HG03095 (cell line): ENCODE measurements at regions not wholly inside any gene's neighbourhood (a gene's known extent, or its start where the extent isn't known, plus 50 kb on each side); places are given as distances from the start of the nearest gene placed in this dataset.

Source experiments
- ATAC-seq: cut with Tn5 transposase; IDR thresholded peaks from one replicate; pipeline ENCODE4 v1.9.1; 2021; ENCODE audit warnings: moderate library complexity; ENCODE audit not compliant: unreplicated experiment

DNA sequence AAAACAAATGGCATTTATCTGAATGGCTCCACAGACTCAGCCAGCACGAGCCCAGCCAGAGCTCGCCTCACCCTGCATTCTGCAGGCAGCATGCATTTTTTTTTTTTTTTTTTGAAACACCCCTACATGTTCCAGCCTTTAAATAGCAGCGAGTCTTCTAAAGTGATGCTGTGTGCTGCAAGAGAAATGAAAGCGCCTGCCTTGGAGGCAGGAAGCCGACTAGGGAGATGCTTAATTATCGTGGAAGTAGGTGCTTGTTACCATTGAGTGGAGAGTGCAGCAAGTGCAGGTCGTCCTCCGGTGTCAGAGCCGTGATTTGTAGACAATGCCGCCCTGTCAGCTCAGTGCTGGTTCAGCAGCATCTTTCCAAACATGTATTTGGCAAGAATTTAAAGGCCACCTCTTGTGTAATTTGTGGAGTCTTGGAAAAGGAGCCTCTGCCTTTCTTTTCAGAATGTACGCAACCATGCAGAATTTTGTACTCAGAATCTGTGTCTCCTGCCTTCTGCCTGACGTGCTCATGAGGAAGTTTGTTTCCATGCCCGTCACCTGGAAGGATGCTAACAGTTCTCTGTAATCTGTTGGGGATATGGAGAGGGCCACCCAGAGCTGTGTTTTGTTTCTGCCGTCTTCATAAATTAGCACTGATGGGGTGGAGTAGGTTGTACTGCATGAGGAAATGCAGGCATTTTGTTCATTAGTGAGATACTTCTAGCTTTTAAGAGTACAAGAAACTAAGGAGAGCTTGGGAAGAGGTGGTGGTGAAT is 345.9 kb upstream of the RGS6 start:
- ATAC-seq, result no peak

GRCh38 chr14:71588028-71588427 is 344.2 kb upstream of the RGS6 start:
- no peak for ATAC-seq

GRCh38 chr14:71588576-71589215 is 343.5 kb upstream of the RGS6 start:
- ATAC-seq, result no peak

GRCh38 chr14:71589609-71590008 is 342.6 kb upstream of the RGS6 start:
- no peak for ATAC-seq

- ATAC-seq, result no peak
Observed at GRCh38 chr14:71590131-71590530, 342.1 kb upstream of the RGS6 start.

GRCh38 chr14:71591231-71591630 is 341.0 kb upstream of the RGS6 start:
- ATAC-seq, result no peak

GRCh38 chr14:71591929-71592328 is 340.3 kb upstream of the RGS6 start:
- no peak for ATAC-seq

GRCh38 chr14:71592361-71592760 is 339.9 kb upstream of the RGS6 start:
- ATAC-seq, result no peak

DNA sequence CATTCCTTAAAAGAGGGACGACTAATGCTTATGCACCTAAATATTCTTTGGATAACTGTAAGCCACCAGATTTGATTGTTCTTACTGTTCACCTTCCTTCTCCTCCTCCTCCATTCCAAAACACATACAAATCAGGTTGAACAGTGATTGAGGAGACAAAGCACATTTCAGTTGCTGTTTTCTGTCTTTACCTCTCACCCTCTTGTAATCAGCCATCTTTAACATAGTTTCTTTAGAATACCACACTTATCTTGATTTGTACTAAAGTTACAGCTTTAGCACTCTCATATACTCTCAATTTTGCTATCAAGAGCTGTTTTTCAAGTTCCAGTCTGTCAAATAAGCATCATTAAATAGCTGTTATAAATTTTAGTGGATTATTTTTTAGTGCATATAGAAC is 338.3 kb upstream of the RGS6 start:
- no peak for ATAC-seq

GRCh38 chr14:71594821-71595220 is 337.4 kb upstream of the RGS6 start:
- ATAC-seq, result no peak

DNA sequence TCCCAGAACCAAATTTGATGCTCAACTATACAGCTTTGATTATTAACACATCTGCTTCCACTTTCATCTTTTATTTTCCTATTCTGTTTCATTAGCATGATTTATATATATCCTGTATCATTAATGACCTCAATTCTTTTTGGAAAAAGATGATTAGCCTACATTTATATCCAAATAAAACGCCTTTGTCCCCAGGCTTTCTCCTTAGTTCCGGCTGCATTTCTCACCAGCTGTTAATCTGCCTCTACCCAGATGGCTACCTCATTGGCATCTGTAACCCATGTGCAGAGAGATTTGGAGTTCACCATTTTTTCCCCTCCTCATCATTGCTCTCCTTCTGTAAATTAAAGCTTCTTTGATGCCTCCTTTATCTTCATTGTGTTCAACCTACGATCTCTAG is 336.8 kb upstream of the RGS6 start:
- ATAC-seq, result no peak

GRCh38 chr14:71597287-71597920 is 334.8 kb upstream of the RGS6 start:
- peak; percentile 9 for ATAC-seq

DNA sequence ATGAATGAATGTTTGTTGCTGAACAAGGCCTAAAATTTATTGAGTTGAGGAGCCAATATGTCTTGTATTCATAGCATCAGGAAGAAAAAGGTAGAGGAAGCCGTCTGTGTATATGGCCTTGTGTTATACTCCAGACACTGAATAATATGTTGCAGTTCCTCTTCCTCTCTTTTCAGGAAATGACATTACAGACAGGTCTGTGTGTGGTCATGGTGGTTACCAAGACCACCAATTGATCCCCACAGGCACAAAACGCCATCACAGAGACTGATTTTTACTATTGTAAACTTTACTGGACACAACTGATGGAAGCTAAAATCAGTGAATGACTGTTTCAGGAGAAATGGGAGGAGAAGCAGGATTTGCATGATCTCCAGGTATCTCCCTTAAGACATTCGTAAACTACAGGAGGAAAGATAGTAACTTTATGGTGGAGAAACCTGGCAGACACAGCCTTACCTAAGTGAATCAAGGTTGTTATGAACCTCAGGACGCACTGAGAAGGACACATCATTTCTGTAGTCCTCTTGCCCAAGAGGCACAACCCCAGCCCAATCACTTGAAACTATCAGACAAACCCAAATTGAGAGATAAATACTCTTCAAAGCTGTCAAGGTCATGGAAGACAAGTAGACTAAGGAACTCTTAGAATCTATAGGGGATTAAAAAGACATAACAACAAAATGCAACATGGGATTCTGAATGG is 334.1 kb upstream of the RGS6 start:
- peak; percentile 69 for ATAC-seq

DNA sequence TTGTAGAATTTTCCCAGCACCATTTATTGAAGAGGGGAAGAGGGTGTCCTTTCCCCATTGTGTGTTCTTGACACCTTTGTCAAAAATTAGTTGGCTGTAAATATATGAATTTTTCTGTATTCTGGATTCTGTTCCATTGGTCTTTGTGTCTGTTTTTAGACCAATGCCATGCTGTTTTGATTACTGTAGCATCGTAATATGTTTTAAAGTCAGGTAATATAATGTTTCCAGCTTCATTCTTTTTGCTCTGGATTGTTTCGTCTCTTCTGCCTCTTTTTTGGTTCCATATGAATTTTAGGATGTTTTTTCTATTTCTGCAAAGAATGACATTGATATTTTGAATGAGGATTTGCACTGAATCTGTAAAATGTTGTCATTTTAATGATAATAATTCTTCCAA is 331.9 kb upstream of the RGS6 start:
- no peak for ATAC-seq

DNA sequence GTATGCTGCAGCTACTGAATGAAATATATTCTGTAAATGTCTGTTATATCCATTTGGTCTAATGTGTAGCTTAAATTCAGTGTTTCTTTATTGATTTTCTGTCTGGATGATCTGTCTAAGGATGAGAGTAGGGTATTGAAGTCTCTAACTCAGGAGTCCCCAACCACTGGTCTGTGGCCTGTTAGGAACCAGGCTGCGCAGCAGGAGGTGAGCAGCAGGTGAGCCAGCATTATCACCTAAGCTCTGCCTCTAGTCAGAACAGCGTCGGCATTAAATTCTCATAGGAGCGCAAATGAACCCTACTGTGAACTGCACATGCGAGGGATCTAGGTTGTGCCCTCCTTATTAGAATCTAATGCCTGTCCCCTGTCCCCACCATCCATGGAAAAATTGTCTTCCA is 329.7 kb upstream of the RGS6 start:
- ATAC-seq, result no peak

GRCh38 chr14:71604231-71604630 is 328.0 kb upstream of the RGS6 start:
- ATAC-seq, result no peak

DNA sequence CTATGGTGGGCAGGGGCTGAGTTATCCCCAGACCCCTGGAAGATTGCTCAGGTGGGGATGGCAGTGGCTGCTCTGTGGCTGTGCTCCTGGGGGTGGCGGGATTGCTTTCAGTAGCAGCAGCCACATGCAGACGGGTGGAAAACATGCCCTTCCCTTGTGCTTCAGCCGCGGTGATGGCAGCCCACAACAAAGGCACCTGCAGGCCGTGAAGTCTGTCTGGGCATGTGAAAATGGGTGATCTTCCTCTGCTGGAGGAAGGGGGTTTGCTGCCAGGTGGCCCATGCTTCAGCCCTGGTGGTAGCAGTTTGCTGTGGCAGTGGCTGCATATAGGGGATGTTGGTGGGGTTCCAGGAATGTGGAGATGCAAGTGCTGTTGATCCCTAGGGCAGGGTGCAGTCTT is 326.2 kb upstream of the RGS6 start:
- ATAC-seq, result no peak

DNA sequence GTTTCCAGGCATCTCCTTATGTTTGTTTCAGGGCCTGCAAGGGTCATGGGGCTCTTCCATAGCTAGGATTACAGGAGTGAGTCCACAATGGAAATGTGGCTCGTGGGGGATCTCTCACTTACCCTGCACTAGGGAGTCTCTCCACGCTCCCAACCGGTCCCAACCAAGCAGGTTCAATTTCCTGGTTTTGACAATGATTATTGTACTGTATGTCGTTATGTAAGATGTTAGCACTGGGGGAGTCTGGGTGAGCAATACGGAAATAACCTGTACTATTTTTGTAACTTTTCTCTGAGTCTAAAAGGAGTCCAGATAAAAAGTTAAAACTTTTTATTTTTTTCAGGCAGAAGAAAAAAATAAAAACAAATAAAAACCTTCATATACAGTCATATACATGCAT is 325.7 kb upstream of the RGS6 start:
- ATAC-seq, result no peak

GRCh38 chr14:71607056-71607455 is 325.2 kb upstream of the RGS6 start:
- ATAC-seq, result no peak

- ATAC-seq, result no peak
Observed at GRCh38 chr14:71610149-71610548, 322.1 kb upstream of the RGS6 start.

- ATAC-seq, result no peak
Observed at GRCh38 chr14:71610797-71611196, 321.4 kb upstream of the RGS6 start.

- ATAC-seq, result no peak
Observed at GRCh38 chr14:71613168-71613567, 319.1 kb upstream of the RGS6 start.
